OCI-LY7 (cell line): ENCODE measurements at regions not wholly inside any gene's neighbourhood (a gene's known extent, or its start where the extent isn't known, plus 50 kb on each side); places are given as distances from the start of the nearest gene placed in this dataset.

ENCODE experiments used
- BruUV-seq: library from RNA; stranded (reverse); fragments of 400-500 nt; replicated peaks from 2 replicates; lab custom pipeline; 2021; lab: Mats Ljungman, UMichigan
- CTCF ChIA-PET: fragments of 300-600 bp; sonication (Branson Sonifier 250); formaldehyde crosslinking; loops from one replicate; lab custom pipeline; 2022; ENCODE audit warnings: antibody characterized with exemption; ENCODE audit not compliant: unreplicated experiment; lab: Charles Lee
- POLR2A ChIA-PET: fragments of 300-600 bp; sonication (Branson Sonifier 250); formaldehyde crosslinking; loops from one replicate; lab custom pipeline; 2022; ENCODE audit warnings: antibody characterized with exemption; lab: Charles Lee
- DNase-seq: peaks from one replicate; pipeline ENCODE4 v3.0.0-alpha.2; 2015; ENCODE audit warnings: low spot score
- H2AFZ ChIP-seq: fragments of 200-600 bp; sonication (generic), shearing (Covaris generic); 2 replicates; pipeline ENCODE4 v1.6.1; 2014; ENCODE audit warnings: mild to moderate bottlenecking, antibody characterized with exemption, low read length, moderate library complexity
- H3K27ac ChIP-seq: fragments of 200-600 bp; sonication (generic); 2 replicates; pipeline ENCODE4 v1.5.1; 2014; ENCODE audit warnings: mixed run types, low read depth, mild to moderate bottlenecking, moderate library complexity, low read length, inconsistent platforms; ENCODE audit not compliant: poor library complexity, severe bottlenecking
- H3K36me3 ChIP-seq: fragments of 200-600 bp; sonication (generic); 2 replicates; pipeline ENCODE4 v1.6.1; 2014; ENCODE audit warnings: mild to moderate bottlenecking, antibody characterized with exemption, low read length, moderate library complexity, mixed read lengths; ENCODE audit not compliant: insufficient read depth
- H3K4me1 ChIP-seq: fragments of 200-600 bp; sonication (generic); 2 replicates; pipeline ENCODE4 v1.5.1; 2014; ENCODE audit warnings: mild to moderate bottlenecking, low read length; ENCODE audit not compliant: insufficient read depth, poor library complexity, severe bottlenecking
- H3K4me2 ChIP-seq: fragments of 200-600 bp; sonication (generic); 2 replicates; pipeline ENCODE4 v1.6.1; 2014; ENCODE audit warnings: mild to moderate bottlenecking, low read length
- H3K4me3 ChIP-seq: fragments of 200-600 bp; sonication (generic); 2 replicates; pipeline ENCODE4 v1.5.1; 2014; ENCODE audit warnings: mild to moderate bottlenecking, low read depth, low read length; ENCODE audit not compliant: poor library complexity, severe bottlenecking
- H3K79me2 ChIP-seq: fragments of 200-600 bp; sonication (generic); 2 replicates; pipeline ENCODE4 v1.6.1; 2016; ENCODE audit warnings: low read depth, mild to moderate bottlenecking, low read length, moderate library complexity, mixed read lengths; ENCODE audit not compliant: insufficient read depth
- H3K9me2 ChIP-seq: fragments of 200-600 bp; sonication (generic); 2 replicates; pipeline ENCODE4 v1.6.1; 2016; ENCODE audit warnings: mild to moderate bottlenecking, low read length, mixed read lengths; ENCODE audit not compliant: insufficient read depth
- H3K9me3 ChIP-seq: fragments of 200-600 bp; sonication (generic); 2 replicates; pipeline ENCODE4 v1.6.1; 2014; ENCODE audit warnings: mild to moderate bottlenecking, mixed run types, low read length, mixed read lengths
- H4K20me1 ChIP-seq: fragments of 200-600 bp; sonication (generic); 2 replicates; pipeline ENCODE4 v1.6.1; 2014; ENCODE audit warnings: mild to moderate bottlenecking, antibody characterized with exemption, low read length, moderate library complexity, mixed read lengths; ENCODE audit not compliant: insufficient read depth
- EZH2phosphoT487 ChIP-seq: fragments of 200-600 bp; sonication (generic); IDR thresholded peaks from 2 replicates; pipeline ENCODE4 v1.6.1; 2018; ENCODE audit warnings: low read depth, borderline replicate concordance, mild to moderate bottlenecking, mixed run types, antibody characterized with exemption, low read length, moderate library complexity, mixed read lengths
- intact Hi-C: fragments of 100-400 bp; cut with micrococcal nuclease; formaldehyde crosslinking; loops from one replicate; pipeline ENCODE4 v1.10.0; 2022; ENCODE audit not compliant: unreplicated experiment
- TF ChIP-seq, protein P1 (sequence below): fragments of 200-600 bp; sonication (generic); conservative IDR thresholded peaks from 2 replicates; pipeline ENCODE4 v1.5.1; 2014; ENCODE audit warnings: mild to moderate bottlenecking, antibody characterized with exemption, low read length, moderate library complexity, mixed read lengths

DNA sequence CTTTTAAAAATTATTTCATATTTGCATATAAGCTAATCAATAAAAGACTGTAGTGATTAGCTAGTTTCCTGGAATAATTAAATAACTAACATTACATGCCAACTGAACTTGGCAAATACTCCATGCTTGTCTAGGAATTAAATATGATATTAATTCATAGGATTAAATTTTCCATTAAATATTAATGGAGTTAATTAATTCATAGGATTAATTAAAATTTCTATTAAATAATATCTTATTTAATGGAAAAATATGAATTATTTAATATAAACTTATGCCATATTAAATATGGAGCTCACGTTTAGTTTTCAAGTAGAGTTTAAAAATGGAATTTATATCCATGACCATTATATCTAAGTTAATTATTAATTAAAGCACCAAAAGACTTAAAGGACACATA lies 517.8 kb upstream of the DAB2 start:
- no peak overlapping the region for H3K27ac ChIP-seq
- BruUV-seq, result no TSS peak
- ChIA-PET CTCF (no interaction called here), POLR2A (interaction anchor here (0.5 kb wide), 1 partner anchor 613 kb away, joined by 3 read pairs; no protein-coding TSS in a partner anchor)
- no peaks in the 10 kb centered on the region for H4K20me1 ChIP-seq
- no peaks in the 10 kb centered on the region for H3K9me3 ChIP-seq
- no peaks in the 10 kb centered on the region for H3K79me2 ChIP-seq
- H3K36me3 ChIP-seq, result no peaks in the 10 kb centered on the region
- no peaks in the 10 kb centered on the region for H3K9me2 ChIP-seq
- H3K4me2 ChIP-seq, result no peak overlapping the region
- intact Hi-C loops, result no loop called here
- H3K4me1 ChIP-seq, result no peaks in the 10 kb centered on the region
- no peak overlapping the region for H3K4me3 ChIP-seq
- no peak overlapping the region for H2AFZ ChIP-seq
- no peak for TF ChIP-seq EZH2phosphoT487
- TF ChIP-seq, protein P1, sequence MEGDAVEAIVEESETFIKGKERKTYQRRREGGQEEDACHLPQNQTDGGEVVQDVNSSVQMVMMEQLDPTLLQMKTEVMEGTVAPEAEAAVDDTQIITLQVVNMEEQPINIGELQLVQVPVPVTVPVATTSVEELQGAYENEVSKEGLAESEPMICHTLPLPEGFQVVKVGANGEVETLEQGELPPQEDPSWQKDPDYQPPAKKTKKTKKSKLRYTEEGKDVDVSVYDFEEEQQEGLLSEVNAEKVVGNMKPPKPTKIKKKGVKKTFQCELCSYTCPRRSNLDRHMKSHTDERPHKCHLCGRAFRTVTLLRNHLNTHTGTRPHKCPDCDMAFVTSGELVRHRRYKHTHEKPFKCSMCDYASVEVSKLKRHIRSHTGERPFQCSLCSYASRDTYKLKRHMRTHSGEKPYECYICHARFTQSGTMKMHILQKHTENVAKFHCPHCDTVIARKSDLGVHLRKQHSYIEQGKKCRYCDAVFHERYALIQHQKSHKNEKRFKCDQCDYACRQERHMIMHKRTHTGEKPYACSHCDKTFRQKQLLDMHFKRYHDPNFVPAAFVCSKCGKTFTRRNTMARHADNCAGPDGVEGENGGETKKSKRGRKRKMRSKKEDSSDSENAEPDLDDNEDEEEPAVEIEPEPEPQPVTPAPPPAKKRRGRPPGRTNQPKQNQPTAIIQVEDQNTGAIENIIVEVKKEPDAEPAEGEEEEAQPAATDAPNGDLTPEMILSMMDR, result no peak
- no peak for DNase-seq

DNA sequence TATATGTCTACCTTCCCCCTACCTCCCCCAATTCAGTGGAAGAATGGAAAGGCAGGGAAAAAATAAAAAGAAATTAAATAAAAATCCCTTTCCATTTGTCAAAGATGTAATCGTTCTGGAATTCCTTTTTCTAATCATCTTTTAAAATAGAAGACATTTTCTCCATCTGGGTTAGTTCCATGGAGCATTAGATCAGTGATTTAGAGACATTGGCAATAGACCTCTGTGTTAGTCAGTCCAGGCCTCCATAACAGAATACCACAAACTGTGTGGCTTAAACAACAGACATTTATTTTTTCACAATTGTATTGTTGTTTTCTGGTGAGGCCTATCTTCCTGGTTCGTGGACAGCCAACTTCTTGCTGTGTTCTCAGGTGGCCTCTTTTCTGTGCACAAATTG lies 516.6 kb upstream of the DAB2 start:
- no peak for DNase-seq
- Histone ChIP-seq H3K9me2 (no peaks in the 10 kb centered on the region), H3K4me1 (no peaks in the 10 kb centered on the region), H3K4me2 (no peak overlapping the region), H3K27ac (no peak overlapping the region), H2AFZ (no peak overlapping the region), H3K4me3 (no peak overlapping the region), H4K20me1 (no peaks in the 10 kb centered on the region), H3K9me3 (no peaks in the 10 kb centered on the region), H3K79me2 (no peaks in the 10 kb centered on the region), H3K36me3 (no peaks in the 10 kb centered on the region)
- ChIA-PET CTCF (no interaction called here), POLR2A (no interaction called here)
- TF ChIP-seq, protein P1, result no peak
- intact Hi-C loops, result no loop called here
- no TSS peak for BruUV-seq

DNA sequence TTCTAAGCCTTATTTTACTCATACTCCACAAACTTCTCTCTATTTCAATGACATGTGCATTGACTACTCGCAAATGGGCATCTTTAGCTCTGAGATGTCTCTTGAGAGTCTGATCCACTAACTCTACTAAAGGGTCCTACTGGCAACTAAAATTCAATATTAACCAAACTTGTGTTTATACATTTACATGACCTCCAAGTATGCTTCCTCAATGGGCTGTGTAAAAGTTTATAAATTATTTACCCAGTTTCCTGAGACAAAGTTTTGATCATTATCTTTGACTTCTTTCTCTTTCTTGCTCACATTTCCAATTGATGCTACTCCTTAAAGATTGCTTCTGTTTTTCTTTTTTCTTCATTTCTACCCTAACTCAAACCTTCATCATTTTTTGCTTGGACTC lies 510.1 kb upstream of the DAB2 start:
- no peaks in the 10 kb centered on the region for H3K36me3 ChIP-seq
- intact Hi-C loops, result no loop called here
- no peak overlapping the region for H3K27ac ChIP-seq
- H3K79me2 ChIP-seq, result no peaks in the 10 kb centered on the region
- H3K4me1 ChIP-seq, result no peaks in the 10 kb centered on the region
- POLR2A ChIA-PET, result no interaction called here
- no peak for DNase-seq
- no peak for TF ChIP-seq EZH2phosphoT487
- TF ChIP-seq, protein P1, result no peak
- no peak overlapping the region for H2AFZ ChIP-seq
- CTCF ChIA-PET, result no interaction called here
- H3K9me2 ChIP-seq, result no peaks in the 10 kb centered on the region
- H3K9me3 ChIP-seq, result no peaks in the 10 kb centered on the region
- no peak overlapping the region for H3K4me3 ChIP-seq
- no TSS peak for BruUV-seq
- no peaks in the 10 kb centered on the region for H4K20me1 ChIP-seq
- no peak overlapping the region for H3K4me2 ChIP-seq
